Transverse colon (tissue), 4 donors: ENCODE measurements at regions not wholly inside any gene's neighbourhood (a gene's known extent, or its start where the extent isn't known, plus 50 kb on each side); places are given as distances from the start of the nearest gene placed in this dataset.

Experiments used
- DNase-seq: peaks from one replicate; pipeline ENCODE4 v3.0.0-alpha.2; 2019
- H3K27ac ChIP-seq, 4 donors: fragments of 200-600 bp; sonication (generic); 2 replicates each; pipeline ENCODE4 v1.5.1; 2016 to 2018; ENCODE audit warnings: inconsistent platforms in 4 of 4
- H3K27me3 ChIP-seq: fragments of 200-600 bp; sonication (generic); 2 replicates; pipeline ENCODE4 v1.5.1; 2017; ENCODE audit warnings: inconsistent platforms
- H3K36me3 ChIP-seq, 4 donors: fragments of 200-600 bp; sonication (generic); 2 replicates each; pipeline ENCODE4 v1.5.1; 2017 to 2019; ENCODE audit warnings: inconsistent platforms in 4 of 4
- H3K4me1 ChIP-seq, 4 donors: fragments of 200-600 bp; sonication (generic); 2 replicates each; pipeline ENCODE4 v1.5.1; 2017 to 2020; ENCODE audit warnings: inconsistent platforms in 4 of 4
- H3K4me3 ChIP-seq, 4 donors: fragments of 200-600 bp; sonication (generic); 1 replicate in 1 of 4; 2 replicates in 3 of 4; pipeline versions ENCODE4 v1.5.1 to v1.6.1; 2017 to 2019; ENCODE audit warnings: inconsistent platforms in 4 of 4
- H3K9me3 ChIP-seq, 2 donors: fragments of 200-600 bp; sonication (generic); 2 replicates each; pipeline ENCODE4 v1.5.1; 2017 to 2019; ENCODE audit warnings: inconsistent platforms in 2 of 2
- EP300 ChIP-seq: sonication (generic); formaldehyde crosslinking; IDR thresholded peaks from one replicate; pipeline ENCODE4 v1.6.1; 2017; ENCODE audit warnings: antibody characterized with exemption, low read depth
- POLR2A ChIP-seq: fragments of 450-650 bp; IDR thresholded peaks from one replicate; pipeline ENCODE4 v1.6.1; 2016; ENCODE audit warnings: antibody characterized with exemption, mild to moderate bottlenecking, moderate library complexity
- POLR2AphosphoS5 ChIP-seq, 3 donors: sonication (generic); formaldehyde crosslinking; IDR thresholded peaks; one replicate each; pipeline ENCODE4 v1.6.1; 2016; ENCODE audit warnings: antibody characterized with exemption in 3 of 3
- WGBS, 2 donors: methylation state at CpG; one replicate each; pipeline ENCODE4 v1.1.5; 2018; ENCODE audit warnings: low coverage in 1 of 2; 5-methylcytosine and 5-hydroxymethylcytosine counted together
- in situ Hi-C, 4 donors: fragments of 200-750 bp; cut with MboI; loops; one replicate each; pipeline versions ENCODE4 v1.15.0 to v1.15.1; 2017; ENCODE audit warnings: low sequenced_read_pairs in 3 of 4, low pct_ligation_motif_present in 1 of 4, low pct_unique_long_range_greater_than_20kb in 1 of 4
- intact Hi-C: fragments of 100-400 bp; cut with DNase I; formaldehyde crosslinking; loops from one replicate; pipeline ENCODE4 v1.15.1; 2023; ENCODE audit warnings: low total_unique reads
- TF ChIP-seq, protein P1 (sequence below), 5 experiments: fragments of 200-600 bp in 3 of 5; fragments of 450-650 bp in 2 of 5; sonication (generic) in 3 of 5; IDR thresholded peaks; 1 replicate in 2 of 5; 2 replicates in 3 of 5; pipeline ENCODE4 v1.5.1; 2016 to 2017; ENCODE audit warnings: antibody characterized with exemption in 5 of 5, inconsistent platforms in 3 of 5, mild to moderate bottlenecking in 2 of 5, moderate library complexity in 1 of 5

DNA sequence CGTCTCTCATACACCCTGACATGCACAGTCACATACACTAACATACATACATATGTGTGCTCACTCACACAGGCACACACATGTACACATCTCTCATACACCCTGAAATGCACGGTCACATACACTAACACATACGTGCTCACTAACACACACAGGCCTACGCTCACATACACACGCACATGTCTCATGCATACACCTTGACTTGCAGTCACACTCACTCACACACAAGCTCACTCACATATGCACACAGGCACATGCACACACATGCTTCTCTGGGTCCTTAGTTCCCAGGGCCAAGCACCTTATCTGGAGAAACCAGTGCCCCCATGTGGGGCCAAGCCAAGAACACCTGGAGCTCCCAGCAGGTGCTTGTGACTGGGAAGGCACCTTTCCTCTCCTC lies 240.3 kb downstream of the RBFOX3 start:
- Histone ChIP-seq H3K4me1 (peaks cover 0 to 12% (median 3%) of the 10 kb centered on the region in 4 donors), H3K36me3 (no peaks in the 10 kb centered on the region), H3K4me3 (no peak overlapping the region), H3K27me3 (peaks cover 28% of the 10 kb centered on the region), H3K27ac (no peak overlapping the region), H3K9me3 (no peaks in the 10 kb centered on the region)
- in situ Hi-C loops, result no loop called here
- WGBS, 2 donors, result 56% methylated on average over 5 of the region's 5 CpGs; no CpG with 5 or more reads in 1 of the 2 donors
- no peak for DNase-seq
- intact Hi-C loops, result no loop called here
- TF ChIP-seq, protein P1, sequence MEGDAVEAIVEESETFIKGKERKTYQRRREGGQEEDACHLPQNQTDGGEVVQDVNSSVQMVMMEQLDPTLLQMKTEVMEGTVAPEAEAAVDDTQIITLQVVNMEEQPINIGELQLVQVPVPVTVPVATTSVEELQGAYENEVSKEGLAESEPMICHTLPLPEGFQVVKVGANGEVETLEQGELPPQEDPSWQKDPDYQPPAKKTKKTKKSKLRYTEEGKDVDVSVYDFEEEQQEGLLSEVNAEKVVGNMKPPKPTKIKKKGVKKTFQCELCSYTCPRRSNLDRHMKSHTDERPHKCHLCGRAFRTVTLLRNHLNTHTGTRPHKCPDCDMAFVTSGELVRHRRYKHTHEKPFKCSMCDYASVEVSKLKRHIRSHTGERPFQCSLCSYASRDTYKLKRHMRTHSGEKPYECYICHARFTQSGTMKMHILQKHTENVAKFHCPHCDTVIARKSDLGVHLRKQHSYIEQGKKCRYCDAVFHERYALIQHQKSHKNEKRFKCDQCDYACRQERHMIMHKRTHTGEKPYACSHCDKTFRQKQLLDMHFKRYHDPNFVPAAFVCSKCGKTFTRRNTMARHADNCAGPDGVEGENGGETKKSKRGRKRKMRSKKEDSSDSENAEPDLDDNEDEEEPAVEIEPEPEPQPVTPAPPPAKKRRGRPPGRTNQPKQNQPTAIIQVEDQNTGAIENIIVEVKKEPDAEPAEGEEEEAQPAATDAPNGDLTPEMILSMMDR (IDR thresholded peaks at IDR 0.05), result no peak
- TF ChIP-seq EP300, result no peak
- no peak for TF ChIP-seq POLR2AphosphoS5 (IDR thresholded peaks at IDR 0.05)
- no peak for TF ChIP-seq POLR2A

DNA sequence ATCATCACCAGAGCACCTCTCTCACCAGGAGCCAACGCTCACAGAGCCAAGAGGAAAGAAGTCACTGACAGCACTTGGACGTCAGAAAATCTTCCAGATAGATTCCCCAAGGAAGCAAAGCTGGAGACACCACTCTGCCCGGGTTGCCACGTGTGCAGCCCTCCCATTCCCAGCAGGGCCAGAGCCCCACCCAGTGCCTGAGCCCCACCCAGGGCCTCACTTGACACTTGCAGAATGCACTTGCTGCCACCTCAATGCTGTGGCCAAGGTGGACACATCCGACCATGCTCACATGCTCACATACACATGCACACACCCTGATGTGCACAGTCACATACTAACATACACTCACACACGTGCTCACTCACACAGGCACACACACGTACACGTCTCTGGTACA lies 240.7 kb downstream of the RBFOX3 start:
- Histone ChIP-seq H3K36me3 (no peaks in the 10 kb centered on the region), H3K9me3 (no peaks in the 10 kb centered on the region), H3K27ac (no peak overlapping the region), H3K4me1 (peaks cover 0 to 12% (median 3%) of the 10 kb centered on the region in 4 donors), H3K4me3 (no peak overlapping the region), H3K27me3 (peaks cover 32% of the 10 kb centered on the region)
- 61% methylated on average over 8 of the region's 8 CpGs; no CpG with 5 or more reads in 1 of the 2 donors for WGBS, 2 donors
- DNase-seq, result no peak
- in situ Hi-C loops, result no loop called here
- no peak for TF ChIP-seq EP300
- no peak for TF ChIP-seq POLR2A
- TF ChIP-seq POLR2AphosphoS5 (IDR thresholded peaks at IDR 0.05), result no peak
- TF ChIP-seq, protein P1 (IDR thresholded peaks at IDR 0.05), result no peak
- intact Hi-C loops, result no loop called here

DNA sequence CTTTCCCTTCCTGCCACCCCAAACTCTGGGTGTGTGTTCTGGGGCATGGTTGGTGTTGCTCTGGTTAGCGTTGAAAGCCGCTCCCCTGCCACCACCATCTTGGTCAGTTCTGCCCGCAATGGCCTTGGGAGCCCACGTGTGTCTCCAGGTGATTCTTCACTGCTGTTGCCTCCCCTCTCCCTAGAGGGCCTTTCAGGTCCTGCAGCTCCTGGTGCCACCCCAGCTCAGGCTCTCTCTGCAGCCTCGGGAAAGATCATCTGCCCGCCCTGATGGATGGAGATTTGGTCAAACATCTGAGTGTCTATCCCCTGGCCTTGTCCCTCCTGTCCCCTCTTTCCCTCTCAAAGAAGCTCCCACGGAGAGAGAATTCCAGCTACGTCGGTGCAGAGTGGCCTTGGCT lies 241.3 kb downstream of the RBFOX3 start:
- Histone ChIP-seq H3K27ac (no peak overlapping the region), H3K9me3 (no peaks in the 10 kb centered on the region), H3K4me1 (peaks cover 0 to 12% (median 3%) of the 10 kb centered on the region in 4 donors), H3K36me3 (no peaks in the 10 kb centered on the region), H3K4me3 (no peak overlapping the region), H3K27me3 (peaks cover 35% of the 10 kb centered on the region)
- in situ Hi-C loops (no loop called here), intact Hi-C loops (no loop called here)
- 80% methylated on average over 4 to 9 of the region's 9 CpGs for WGBS, 2 donors
- no peak for DNase-seq
- no peak for TF ChIP-seq EP300
- no peak for TF ChIP-seq POLR2AphosphoS5 (IDR thresholded peaks at IDR 0.05)
- TF ChIP-seq, protein P1 (IDR thresholded peaks at IDR 0.05), result no peak
- no peak for TF ChIP-seq POLR2A

DNA sequence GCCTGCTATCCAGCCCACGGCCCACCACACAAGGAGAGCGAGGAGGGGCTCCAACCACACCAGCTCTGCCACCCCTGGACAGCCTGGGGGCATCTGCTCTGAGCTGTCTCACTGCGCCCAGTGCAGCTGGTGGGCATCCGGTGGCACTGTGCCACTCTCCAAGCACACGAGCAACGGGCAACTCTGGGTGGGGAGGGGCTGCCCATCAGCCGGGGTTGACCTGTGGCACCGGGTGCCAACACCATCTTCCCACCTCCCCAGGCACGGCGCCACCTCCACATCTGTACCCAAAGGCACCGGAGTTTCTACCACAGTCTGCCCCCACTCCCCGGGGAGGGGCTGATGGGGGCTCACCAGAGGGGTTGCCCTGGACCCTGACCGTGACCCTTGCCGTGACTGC lies 241.8 kb downstream of the RBFOX3 start:
- Histone ChIP-seq H3K27me3 (peaks cover 40% of the 10 kb centered on the region), H3K36me3 (no peaks in the 10 kb centered on the region), H3K9me3 (no peaks in the 10 kb centered on the region), H3K4me3 (no peak overlapping the region), H3K27ac (no peak overlapping the region), H3K4me1 (peaks cover 0 to 12% (median 3%) of the 10 kb centered on the region in 4 donors)
- WGBS, 2 donors, result 76% methylated on average over 13 of the region's 14 CpGs; no CpG with 5 or more reads in 1 of the 2 donors
- intact Hi-C loops (no loop called here), in situ Hi-C loops (no loop called here)
- TF ChIP-seq POLR2AphosphoS5 (IDR thresholded peaks at IDR 0.05), result no peak
- no peak for TF ChIP-seq POLR2A
- TF ChIP-seq, protein P1 (IDR thresholded peaks at IDR 0.05), result no peak
- no peak for TF ChIP-seq EP300
- no peak for DNase-seq
